MG63 (cell line): ENCODE measurements at regions not wholly inside any gene's neighbourhood (a gene's known extent, or its start where the extent isn't known, plus 50 kb on each side); places are given as distances from the start of the nearest gene placed in this dataset.
"Not testable (repeated sequence)": the region's sequence is repeated elsewhere in the genome, so short reads cannot be mapped to it uniquely, and the experiment has no call there.

Source experiments
- DNase-seq: peaks from one replicate; pipeline ENCODE4 v3.0.0-alpha.2; 2020
- H3K27me3 ChIP-seq: fragments of 250-450 bp; sonication (Bioruptor Pico); 2 replicates; pipeline ENCODE4 v1.5.1; 2020; ENCODE audit warnings: mild to moderate bottlenecking, moderate library complexity
- H3K36me3 ChIP-seq: fragments of 250-450 bp; sonication (Bioruptor Pico); 2 replicates; pipeline ENCODE4 v1.5.1; 2020; ENCODE audit warnings: mild to moderate bottlenecking, moderate library complexity
- H3K4me3 ChIP-seq: fragments of 250-450 bp; sonication (Bioruptor Pico); 2 replicates; pipeline ENCODE4 v1.5.1; 2020; ENCODE audit warnings: mild to moderate bottlenecking, moderate library complexity
- H3K9me3 ChIP-seq: fragments of 250-450 bp; sonication (Bioruptor Pico); 2 replicates; pipeline ENCODE4 v1.5.1; 2020; ENCODE audit warnings: mild to moderate bottlenecking, moderate library complexity

DNA sequence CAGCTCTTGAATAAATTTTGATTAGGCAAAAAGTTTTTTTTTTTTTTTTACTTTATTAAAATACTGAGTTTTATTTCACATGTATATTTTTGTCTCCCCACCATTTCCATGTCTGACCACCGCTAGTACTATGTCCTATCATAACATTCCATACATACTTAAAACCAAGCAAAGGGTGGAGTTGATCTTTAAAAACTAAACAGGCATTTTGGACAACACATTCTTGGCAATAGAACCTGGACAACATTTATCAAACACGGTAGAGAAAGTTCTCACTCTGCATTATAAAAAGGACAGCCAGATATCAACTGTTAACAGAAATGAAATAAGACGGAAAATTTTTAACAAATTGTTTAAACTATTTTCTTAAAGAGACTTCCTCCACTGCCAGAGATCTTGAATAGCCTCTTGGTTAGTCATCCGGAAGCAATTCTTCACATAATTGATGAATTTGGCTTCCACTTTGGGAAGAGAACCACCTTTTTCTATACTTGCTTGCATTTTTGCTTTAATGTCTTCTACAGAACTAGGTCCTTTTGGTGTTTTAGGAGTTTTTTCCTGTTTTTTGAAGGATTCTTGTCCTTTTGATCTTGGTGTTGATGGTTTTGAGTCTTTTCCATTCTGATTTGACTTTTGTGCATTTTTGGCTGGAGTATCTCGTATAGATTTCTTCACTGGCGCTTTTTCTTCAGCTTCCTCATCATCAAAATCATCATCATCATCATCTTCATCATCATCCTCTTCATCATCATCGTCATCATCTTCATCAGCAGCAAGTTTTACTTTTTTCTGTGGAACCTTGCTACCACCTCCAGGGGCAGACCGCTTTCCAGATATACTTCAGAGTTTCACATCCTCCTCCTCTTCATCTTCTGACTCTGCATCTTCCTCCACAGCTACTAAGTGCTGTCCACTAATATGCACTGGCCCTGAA, 58.7 kb downstream of the POU5F2 start:
- DNase-seq: not testable (repeated sequence)

DNA sequence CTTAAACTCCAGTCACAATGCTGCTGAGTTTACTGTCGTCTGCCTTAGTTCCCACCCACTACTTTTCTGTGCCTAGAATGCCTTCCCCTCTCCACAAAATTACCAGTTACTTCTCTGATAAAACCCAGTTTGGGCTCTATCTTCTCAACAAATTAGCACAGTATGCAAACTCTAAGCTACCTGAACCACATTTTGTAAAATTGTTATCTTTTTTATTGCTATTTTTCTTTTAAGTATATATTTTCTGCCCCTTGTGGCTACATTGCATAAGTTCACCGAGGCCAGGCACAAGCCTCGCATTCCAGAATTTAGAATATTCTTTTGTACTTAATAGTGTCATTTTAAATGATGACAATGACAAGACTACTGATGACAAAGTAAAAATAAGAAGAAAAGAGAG, 60.0 kb downstream of the POU5F2 start:
- no peak for DNase-seq
- Histone ChIP-seq H3K4me3 (no peak overlapping the region), H3K9me3 (no peaks in the 10 kb centered on the region), H3K36me3 (no peaks in the 10 kb centered on the region), H3K27me3 (no peaks in the 10 kb centered on the region)

More for the DNA sequence above, 58.7 kb downstream of the POU5F2 start:
- H3K4me3 ChIP-seq, H3K9me3 ChIP-seq, H3K27me3 ChIP-seq, H3K36me3 ChIP-seq: not testable (repeated sequence)

DNA sequence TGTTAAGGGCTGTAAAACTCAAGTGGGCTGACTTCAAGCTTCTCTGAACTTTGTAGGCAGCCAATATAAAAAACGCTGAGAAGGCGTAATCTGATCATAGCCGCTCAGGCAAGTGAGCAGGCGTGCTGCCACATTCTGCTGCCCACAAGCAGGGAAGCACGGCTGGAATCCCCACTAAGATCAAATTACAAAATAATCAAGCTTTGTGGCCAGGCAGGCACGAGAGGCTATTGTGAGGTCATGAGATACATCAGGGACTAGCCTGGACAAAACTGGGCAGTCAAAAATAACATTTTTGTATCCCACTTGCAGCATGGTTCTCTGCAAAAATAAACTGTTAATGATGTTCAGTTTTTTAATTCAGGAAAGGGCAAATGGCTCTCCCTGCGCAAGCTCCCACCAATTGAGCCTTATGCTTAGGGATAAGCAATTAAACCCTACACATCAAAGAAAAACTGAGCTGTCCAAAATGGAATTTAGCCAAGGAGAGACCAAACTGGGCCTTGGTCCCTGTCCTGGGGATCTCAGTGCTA, 64.0 kb downstream of the POU5F2 start:
- H3K4me3 ChIP-seq: no peak overlapping the region
- peak; percentile 94 for DNase-seq
- H3K9me3 ChIP-seq: no peaks in the 10 kb centered on the region
- no peaks in the 10 kb centered on the region for H3K27me3 ChIP-seq
- no peaks in the 10 kb centered on the region for H3K36me3 ChIP-seq

DNA sequence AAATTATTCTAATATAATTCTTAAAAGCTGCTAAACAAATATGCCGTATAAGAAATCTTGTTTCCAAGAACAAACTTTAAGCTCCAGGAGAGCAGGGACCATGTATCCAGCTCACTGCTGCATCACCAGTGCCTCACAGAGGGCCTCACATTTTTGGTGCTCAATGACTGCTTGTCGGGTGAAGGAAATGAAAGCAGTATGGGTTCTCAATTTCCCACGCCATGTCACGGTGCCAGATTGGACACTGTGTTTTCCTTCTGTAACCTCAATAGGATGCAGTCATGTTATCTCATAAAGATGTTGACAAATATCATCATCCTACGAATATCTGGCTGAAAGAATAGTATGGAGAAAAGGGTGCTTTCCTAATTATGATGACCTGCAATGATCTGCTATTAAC, 64.7 kb downstream of the POU5F2 start:
- H3K9me3 ChIP-seq: no peaks in the 10 kb centered on the region
- no peaks in the 10 kb centered on the region for H3K36me3 ChIP-seq
- peak; percentile 5 for DNase-seq
- H3K4me3 ChIP-seq: no peak overlapping the region
- no peaks in the 10 kb centered on the region for H3K27me3 ChIP-seq

DNA sequence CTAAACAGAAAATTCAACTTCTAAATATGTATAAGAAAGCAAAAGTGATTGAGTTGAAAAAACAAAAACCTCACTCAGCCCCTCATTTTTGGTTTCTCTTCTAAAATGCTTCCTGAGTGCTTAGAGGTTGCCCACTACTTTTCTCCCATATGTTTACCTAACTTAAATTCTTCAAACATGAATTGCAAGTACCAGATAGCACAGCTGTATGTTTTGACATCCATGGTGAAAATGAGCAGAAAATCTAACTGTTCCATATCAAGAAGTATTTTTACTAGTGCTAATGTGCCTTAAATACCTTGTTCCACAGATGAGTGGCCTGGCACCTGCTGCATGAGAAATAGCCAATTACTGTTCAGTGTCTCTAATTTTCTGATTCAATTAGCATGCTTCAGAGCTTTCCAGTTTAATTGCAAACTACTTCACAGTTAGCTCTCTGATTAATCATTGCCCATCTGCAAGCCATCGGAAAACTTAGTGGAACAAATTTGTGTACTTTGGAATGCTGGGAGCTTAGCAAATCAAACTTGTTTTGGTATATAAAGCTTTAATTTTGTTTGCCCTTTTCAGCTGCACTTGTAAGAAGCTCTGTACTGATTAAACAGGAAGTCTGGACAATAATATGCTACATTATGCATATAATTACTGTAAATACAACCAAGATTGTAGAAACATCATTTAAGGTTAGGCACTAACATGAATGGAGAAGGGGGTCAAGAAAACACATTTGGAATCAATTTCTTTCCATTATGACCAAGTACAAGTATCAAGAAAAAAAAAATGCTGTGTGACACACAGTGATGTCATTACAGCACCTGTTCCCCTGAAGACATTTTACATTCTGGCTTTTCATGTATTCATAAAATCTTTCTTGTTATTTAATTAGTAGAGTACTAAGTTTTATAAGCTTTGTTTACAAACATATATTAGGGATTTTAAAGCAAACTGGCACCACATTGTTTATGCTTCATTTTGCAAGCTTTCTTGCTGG, 65.6 kb downstream of the POU5F2 start:
- Histone ChIP-seq H3K9me3 (no peaks in the 10 kb centered on the region), H3K4me3 (no peak overlapping the region), H3K27me3 (no peaks in the 10 kb centered on the region), H3K36me3 (no peaks in the 10 kb centered on the region)
- no peak for DNase-seq

DNA sequence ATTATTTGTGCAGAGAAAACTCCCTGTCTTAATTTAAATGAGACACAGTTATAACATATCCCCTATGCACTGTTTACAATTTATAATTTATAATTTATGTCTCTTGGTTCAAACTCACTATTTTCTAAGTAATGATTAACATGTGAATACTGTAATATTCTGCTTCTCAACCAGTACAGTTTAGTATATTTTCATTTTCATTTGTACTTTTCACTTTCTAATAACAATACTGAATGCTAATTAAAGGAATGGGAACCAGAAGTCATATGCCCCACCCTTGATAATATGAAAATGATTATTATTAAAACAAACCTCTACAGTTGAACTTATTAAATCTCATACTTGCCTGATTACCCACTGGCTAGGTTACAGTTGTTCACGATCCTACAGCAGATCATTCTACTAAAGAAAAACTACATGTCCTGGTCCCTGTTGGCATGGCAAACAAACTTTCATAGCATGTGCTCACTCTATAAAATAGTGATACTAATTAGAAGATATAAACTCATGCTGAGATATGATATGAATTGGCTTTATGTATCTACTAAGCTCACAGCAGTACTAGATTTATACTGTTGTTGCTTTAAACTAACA, 66.4 kb downstream of the POU5F2 start:
- no peak for DNase-seq
- H3K4me3 ChIP-seq: no peak overlapping the region
- H3K27me3 ChIP-seq: no peaks in the 10 kb centered on the region
- H3K9me3 ChIP-seq: no peaks in the 10 kb centered on the region
- H3K36me3 ChIP-seq: no peaks in the 10 kb centered on the region

DNA sequence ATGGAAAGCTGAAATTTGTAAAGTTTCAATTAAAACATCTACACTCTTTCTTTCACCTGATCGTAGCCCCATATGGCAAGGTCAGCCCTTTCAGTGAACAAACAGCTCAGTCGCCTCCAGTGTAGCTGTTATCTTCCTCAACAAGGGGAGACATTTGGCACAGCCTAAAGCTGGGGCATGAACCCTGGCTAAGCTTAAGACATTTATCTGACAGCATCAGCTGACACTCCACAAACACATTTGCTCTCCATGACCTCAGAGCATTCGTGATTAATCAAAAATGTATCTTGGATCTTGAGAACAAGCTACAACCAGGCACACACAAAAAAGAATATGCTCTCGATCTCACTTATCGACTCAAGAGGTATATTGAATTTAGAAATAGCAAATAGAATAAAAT, 67.3 kb downstream of the POU5F2 start:
- no peaks in the 10 kb centered on the region for H3K9me3 ChIP-seq
- H3K27me3 ChIP-seq: no peaks in the 10 kb centered on the region
- DNase-seq: no peak
- H3K36me3 ChIP-seq: no peaks in the 10 kb centered on the region
- H3K4me3 ChIP-seq: no peak overlapping the region

DNA sequence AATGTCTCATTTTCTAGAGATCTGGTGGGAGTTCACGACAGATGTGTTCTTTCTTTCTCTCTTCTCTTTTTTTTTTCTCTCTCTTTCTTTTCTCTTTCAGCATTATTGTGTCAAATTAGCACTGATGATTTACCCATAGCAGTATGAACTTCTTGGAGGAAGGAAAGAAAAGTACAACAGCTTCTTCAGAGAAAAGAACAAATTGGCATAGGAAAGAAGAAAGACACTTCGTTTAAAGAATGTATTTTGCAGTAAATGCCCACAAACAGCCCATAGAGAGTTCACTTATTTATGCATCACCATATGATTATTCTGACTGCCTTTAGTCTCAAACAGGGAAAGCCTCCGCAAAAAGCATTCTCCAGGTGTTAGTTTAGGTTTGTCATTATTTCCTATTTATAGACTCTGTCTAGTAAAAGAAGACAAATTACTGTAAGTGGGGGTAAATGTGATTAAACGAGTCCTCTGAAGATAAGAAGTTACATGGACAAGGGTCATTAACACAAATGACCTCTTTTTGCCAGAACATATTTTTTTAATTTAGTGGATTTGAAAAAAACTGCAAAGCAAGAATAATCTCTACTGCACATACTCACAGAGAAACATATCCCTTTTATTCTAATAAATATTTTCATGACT, 68.0 kb downstream of the POU5F2 start:
- no peak for DNase-seq
- Histone ChIP-seq H3K36me3 (no peaks in the 10 kb centered on the region), H3K27me3 (no peaks in the 10 kb centered on the region), H3K9me3 (no peaks in the 10 kb centered on the region), H3K4me3 (no peak overlapping the region)

DNA sequence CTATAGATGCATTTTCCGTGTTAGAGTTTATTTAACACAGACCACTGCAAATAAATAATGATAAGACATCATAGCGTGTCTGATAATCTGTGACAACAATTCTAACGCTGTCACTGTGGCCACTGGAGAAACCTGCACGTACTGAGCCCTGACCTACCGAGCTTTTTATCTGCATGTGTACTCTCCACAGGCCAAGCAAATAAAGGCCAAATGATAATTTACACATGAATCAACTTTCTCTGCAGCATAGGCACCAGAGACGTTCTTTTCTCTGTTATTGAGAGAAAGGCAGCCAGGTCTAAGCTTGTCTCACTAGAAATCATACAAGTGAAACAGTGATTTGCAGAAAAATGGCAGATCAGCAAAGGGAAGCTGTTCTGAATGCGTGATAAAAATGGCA, 75.8 kb downstream of the POU5F2 start:
- no peaks in the 10 kb centered on the region for H3K36me3 ChIP-seq
- no peak for DNase-seq
- no peaks in the 10 kb centered on the region for H3K9me3 ChIP-seq
- no peak overlapping the region for H3K4me3 ChIP-seq
- no peaks in the 10 kb centered on the region for H3K27me3 ChIP-seq

DNA sequence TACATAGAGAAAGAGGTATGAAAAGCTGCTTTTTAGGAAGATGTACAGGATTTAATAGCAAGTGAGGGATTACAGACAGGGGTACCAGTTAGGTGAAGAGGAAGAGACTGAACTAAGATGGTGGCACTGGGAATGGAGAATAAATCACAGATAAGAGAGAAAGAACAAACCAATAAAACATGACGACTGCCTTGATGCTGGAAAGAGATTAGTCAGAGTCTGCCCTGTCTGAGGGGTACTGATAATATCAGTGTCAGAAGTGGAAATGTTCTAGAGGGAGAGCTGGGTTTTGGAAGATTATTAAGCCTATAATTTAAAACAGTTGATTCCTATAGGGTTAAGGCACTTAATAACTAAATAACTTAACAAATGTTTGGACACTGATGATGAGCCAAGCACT, 77.7 kb downstream of the NR2F1 start:
- H3K9me3 ChIP-seq: no peaks in the 10 kb centered on the region
- H3K27me3 ChIP-seq: no peaks in the 10 kb centered on the region
- no peak overlapping the region for H3K4me3 ChIP-seq
- H3K36me3 ChIP-seq: no peaks in the 10 kb centered on the region
- DNase-seq: no peak

DNA sequence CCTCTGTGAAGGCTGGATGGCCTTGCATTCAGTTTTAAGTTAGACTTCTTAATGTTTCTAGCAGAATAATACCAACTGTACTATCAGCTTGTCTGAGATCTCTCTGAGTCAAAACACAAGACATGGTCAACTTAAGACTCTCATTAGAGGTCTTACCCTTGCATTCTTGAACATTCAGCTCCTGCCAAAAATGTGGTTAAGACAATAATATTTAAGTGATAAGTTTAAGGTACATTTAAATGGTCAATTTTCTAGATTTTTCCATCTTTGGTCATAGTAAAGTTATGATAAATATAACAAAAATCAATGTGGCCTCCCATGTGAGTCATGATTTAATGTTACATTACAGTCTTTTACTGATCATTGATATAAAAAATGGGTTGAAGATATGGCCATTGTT, 75.0 kb downstream of the NR2F1 start:
- Histone ChIP-seq H3K27me3 (no peaks in the 10 kb centered on the region), H3K36me3 (no peaks in the 10 kb centered on the region), H3K9me3 (no peaks in the 10 kb centered on the region), H3K4me3 (no peak overlapping the region)
- no peak for DNase-seq

DNA sequence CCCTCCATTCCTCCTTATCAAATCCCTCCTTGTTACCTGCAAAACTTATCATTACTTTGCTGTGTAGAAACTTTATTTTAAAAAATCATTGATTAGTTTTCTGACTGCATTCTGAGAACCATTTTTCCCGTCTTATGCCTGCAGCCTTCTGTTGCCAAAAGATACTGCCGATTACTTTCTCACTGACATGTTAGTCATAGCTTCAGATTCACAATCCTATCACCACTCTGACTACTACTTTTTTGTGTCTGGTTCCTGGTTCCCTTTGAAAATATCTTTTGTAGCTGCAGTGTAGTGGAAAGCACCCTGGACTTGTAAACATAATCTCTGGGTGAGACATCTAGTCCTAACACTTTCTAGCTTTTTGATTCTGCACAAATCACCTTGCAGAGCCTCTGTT, 71.7 kb downstream of the NR2F1 start:
- H3K9me3 ChIP-seq: peaks cover 4% of the 10 kb centered on the region
- no peak overlapping the region for H3K4me3 ChIP-seq
- no peaks in the 10 kb centered on the region for H3K27me3 ChIP-seq
- DNase-seq: no peak
- H3K36me3 ChIP-seq: no peaks in the 10 kb centered on the region

DNA sequence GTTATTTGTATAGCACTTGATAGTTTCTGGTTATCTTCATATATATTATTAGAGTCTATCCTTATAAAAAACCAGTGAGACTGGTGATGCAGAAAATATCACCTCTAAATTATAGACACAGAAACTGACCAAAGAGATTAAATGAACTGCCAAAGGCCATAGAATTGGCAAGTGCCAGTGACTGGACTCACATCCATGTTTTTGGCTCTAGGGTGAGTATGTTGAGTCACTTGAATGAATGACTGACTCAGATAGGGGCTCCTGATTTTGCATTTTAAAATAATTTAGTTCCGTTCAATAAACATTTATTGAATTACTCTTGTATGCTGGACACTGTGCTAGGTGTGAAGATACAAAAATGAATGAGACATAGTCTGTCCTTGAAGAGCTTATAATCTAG, 70.7 kb downstream of the NR2F1 start:
- peak; percentile 30 for DNase-seq
- Histone ChIP-seq H3K4me3 (no peak overlapping the region), H3K9me3 (peaks cover 4% of the 10 kb centered on the region), H3K36me3 (no peaks in the 10 kb centered on the region), H3K27me3 (no peaks in the 10 kb centered on the region)

DNA sequence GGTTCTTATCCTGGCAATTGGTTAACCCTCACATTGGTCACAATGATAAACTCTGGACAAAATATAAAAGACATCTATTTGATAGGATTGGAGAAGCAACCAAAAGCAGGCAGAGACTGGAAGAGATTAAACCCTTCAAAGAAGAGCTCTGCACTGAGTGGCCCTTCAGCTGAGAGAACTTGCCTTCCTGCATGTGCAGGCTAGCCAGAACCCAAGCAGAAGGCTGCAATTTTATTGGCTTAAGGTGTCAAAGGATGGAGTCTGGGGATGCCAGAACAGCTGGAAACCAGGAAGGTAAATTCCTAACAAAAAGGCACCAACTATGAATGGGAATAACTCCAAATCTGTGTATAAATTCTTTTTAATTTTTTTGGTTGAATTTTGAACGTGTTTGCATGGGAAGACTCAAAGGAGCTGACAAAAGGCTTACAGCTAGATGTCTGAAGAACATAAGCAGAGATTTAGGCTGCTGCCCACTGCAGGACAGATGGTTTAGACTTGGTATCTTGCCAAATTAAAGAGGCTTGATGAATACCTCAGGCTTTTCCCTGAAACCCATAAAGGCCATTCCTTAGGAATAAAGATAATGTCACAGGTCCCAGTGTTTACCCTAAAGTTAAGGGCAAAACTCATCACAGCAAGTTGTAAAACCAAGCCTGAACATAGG, 66.3 kb downstream of the NR2F1 start:
- Histone ChIP-seq H3K36me3 (no peaks in the 10 kb centered on the region), H3K9me3 (peaks cover 4% of the 10 kb centered on the region), H3K4me3 (no peak overlapping the region), H3K27me3 (no peaks in the 10 kb centered on the region)
- DNase-seq: no peak

DNA sequence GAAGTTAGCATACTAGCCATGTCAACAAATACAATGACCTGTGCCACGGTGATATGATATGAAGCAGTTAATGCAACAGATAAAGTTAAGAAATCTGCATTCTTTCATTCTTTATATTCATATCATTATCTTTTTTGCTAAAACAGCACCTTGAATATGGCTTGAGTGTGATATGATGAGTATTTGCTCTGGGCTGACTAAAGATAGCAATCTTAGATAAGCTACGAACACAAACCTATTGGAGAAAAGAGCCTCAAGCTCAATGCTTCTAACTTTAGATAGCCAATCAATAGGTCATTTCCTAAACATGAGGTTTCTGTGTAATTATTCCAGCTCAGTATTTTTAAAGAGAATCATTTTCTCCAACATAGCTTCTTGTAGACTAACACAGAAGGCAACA, 61.7 kb downstream of the NR2F1 start:
- H3K4me3 ChIP-seq: no peak overlapping the region
- H3K9me3 ChIP-seq: no peaks in the 10 kb centered on the region; the same call in 1 of the 2 replicates
- H3K36me3 ChIP-seq: no peaks in the 10 kb centered on the region
- no peak for DNase-seq
- H3K27me3 ChIP-seq: no peaks in the 10 kb centered on the region
